Trophoblast cell (in vitro differentiated cells and primary cell): ENCODE measurements at regions not wholly inside any gene's neighbourhood (a gene's known extent, or its start where the extent isn't known, plus 50 kb on each side); places are given as distances from the start of the nearest gene placed in this dataset.
"Not testable (repeated sequence)": the region's sequence is repeated elsewhere in the genome, so short reads cannot be mapped to it uniquely, and the experiment has no call there.

Experiments
- DNase-seq, 2 donors: peaks; one replicate each; pipeline ENCODE4 v3.0.0-alpha.2; 2016
- H2AFZ ChIP-seq: 2 replicates; pipeline ENCODE4 v1.6.1; 2013; ENCODE audit warnings: low read length, moderate library complexity, mild to moderate bottlenecking; ENCODE audit not compliant: insufficient read depth, poor library complexity
- H2AK5ac ChIP-seq: 2 replicates; pipeline ENCODE4 v1.6.1; 2013; ENCODE audit warnings: mild to moderate bottlenecking, low read length
- H2BK120ac ChIP-seq: 2 replicates; pipeline ENCODE4 v1.6.1; 2013; ENCODE audit warnings: low read length, mild to moderate bottlenecking, moderate library complexity; ENCODE audit not compliant: insufficient read depth, poor library complexity
- H2BK12ac ChIP-seq: 2 replicates; pipeline ENCODE4 v1.6.1; 2013; ENCODE audit warnings: mild to moderate bottlenecking, low read length, moderate library complexity
- H2BK5ac ChIP-seq: 2 replicates; pipeline ENCODE4 v1.6.1; 2013; ENCODE audit warnings: low read length, low read depth, moderate library complexity, mild to moderate bottlenecking; ENCODE audit not compliant: poor library complexity
- H3K14ac ChIP-seq: 2 replicates; pipeline ENCODE4 v1.6.1; 2013; ENCODE audit warnings: mild to moderate bottlenecking, low read length
- H3K18ac ChIP-seq: 2 replicates; pipeline ENCODE4 v1.6.1; 2013; ENCODE audit warnings: mild to moderate bottlenecking, low read length
- H3K23ac ChIP-seq: 2 replicates; pipeline ENCODE4 v1.6.1; 2013; ENCODE audit warnings: low read length
- H3K27ac ChIP-seq: 2 replicates; pipeline ENCODE4 v1.5.1; 2013; ENCODE audit warnings: low read depth, mild to moderate bottlenecking, inconsistent platforms, low read length, moderate library complexity
- H3K27me3 ChIP-seq: 2 replicates; pipeline ENCODE4 v1.6.1; 2013; ENCODE audit warnings: inconsistent platforms, mild to moderate bottlenecking, low read length, moderate library complexity; ENCODE audit not compliant: insufficient read depth
- H3K36me3 ChIP-seq, 2 experiments: 1 replicate in 1 of 2; 2 replicates in 1 of 2; pipeline ENCODE4 v1.6.1; 2013; ENCODE audit warnings: low read length in 2 of 2, mild to moderate bottlenecking in 2 of 2, moderate library complexity in 1 of 2; ENCODE audit not compliant: insufficient read depth in 2 of 2, control insufficient read depth in 1 of 2
- H3K4ac ChIP-seq: 2 replicates; pipeline ENCODE4 v1.6.1; 2013; ENCODE audit warnings: low read depth, mild to moderate bottlenecking, low read length, moderate library complexity
- H3K4me1 ChIP-seq, 2 experiments: 1 replicate in 1 of 2; 2 replicates in 1 of 2; pipeline ENCODE4 v1.6.1; 2013; ENCODE audit warnings: low read length in 2 of 2, mild to moderate bottlenecking in 2 of 2, moderate library complexity in 1 of 2; ENCODE audit not compliant: insufficient read depth in 2 of 2, control insufficient read depth in 1 of 2
- H3K4me2 ChIP-seq: 2 replicates; pipeline ENCODE4 v1.6.1; 2013; ENCODE audit warnings: inconsistent platforms, mild to moderate bottlenecking, low read length, moderate library complexity
- H3K4me3 ChIP-seq: 2 replicates; pipeline ENCODE4 v1.5.1; 2013; ENCODE audit warnings: mild to moderate bottlenecking, low read depth, low read length, inconsistent platforms
- H3K79me1 ChIP-seq: one replicate; pipeline ENCODE4 v1.6.1; 2013; ENCODE audit warnings: low read length
- H3K79me2 ChIP-seq: 2 replicates; pipeline ENCODE4 v1.6.1; 2013; ENCODE audit warnings: low read length, mild to moderate bottlenecking; ENCODE audit not compliant: control insufficient read depth, insufficient read depth, poor library complexity
- H3K9ac ChIP-seq: 2 replicates; pipeline ENCODE4 v1.6.1; 2013; ENCODE audit warnings: mild to moderate bottlenecking, low read length
- H3K9me3 ChIP-seq: 2 replicates; pipeline ENCODE4 v1.6.1; 2013; ENCODE audit warnings: low read depth, mild to moderate bottlenecking, control low read depth, inconsistent platforms, low read length; ENCODE audit not compliant: insufficient read depth
- H4K12ac ChIP-seq: 2 replicates; pipeline ENCODE4 v1.6.1; 2013; ENCODE audit warnings: low read depth, mild to moderate bottlenecking, low read length, moderate library complexity
- H4K8ac ChIP-seq: 2 replicates; pipeline ENCODE4 v1.6.1; 2013; ENCODE audit warnings: low read depth, mild to moderate bottlenecking, low read length, moderate library complexity
- H4K91ac ChIP-seq: one replicate; pipeline ENCODE4 v1.6.1; 2013; ENCODE audit warnings: low read depth, mild to moderate bottlenecking, low read length, moderate library complexity
- WGBS: extraction: QIAGEN DNeasy Blood & Tissue Kit; methylation state at CpG from one replicate; pipeline ENCODE4 v1.1.7; 2013; ENCODE audit warnings: missing lambda C conversion rate; ENCODE audit not compliant: insufficient read length, insufficient coverage; ENCODE audit errors: extremely low coverage; 5-methylcytosine and 5-hydroxymethylcytosine counted together

DNA sequence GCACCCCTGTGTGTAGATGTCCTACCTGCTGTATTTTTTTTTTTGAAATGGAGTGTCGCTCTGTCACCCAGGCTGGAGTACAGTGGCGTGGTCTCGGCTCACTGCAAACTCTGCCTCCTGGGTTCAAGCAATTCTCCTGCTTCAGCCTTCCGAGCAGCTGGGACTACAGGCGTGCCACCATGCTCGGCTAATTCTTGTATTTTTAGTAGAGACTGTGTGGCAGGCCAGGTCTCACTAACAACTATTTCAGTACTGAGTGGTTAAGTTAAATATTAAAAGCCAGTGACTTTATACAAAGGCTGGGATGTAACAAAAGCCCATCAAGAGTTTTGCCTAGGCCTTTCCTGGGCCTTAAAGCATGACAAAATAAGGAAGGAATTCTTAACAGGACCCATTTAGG lies 255.3 kb upstream of the C2CD4B start:
- H3K27me3 ChIP-seq, H4K12ac ChIP-seq, H3K4me2 ChIP-seq, H3K18ac ChIP-seq, H3K4me1 ChIP-seq, H3K23ac ChIP-seq, H2AFZ ChIP-seq, H3K4ac ChIP-seq, H2AK5ac ChIP-seq, H3K79me2 ChIP-seq, H4K8ac ChIP-seq, H4K91ac ChIP-seq, H3K27ac ChIP-seq, H3K9me3 ChIP-seq, H2BK5ac ChIP-seq, H3K4me3 ChIP-seq, H3K36me3 ChIP-seq, H2BK120ac ChIP-seq, DNase-seq, H3K79me1 ChIP-seq, H3K9ac ChIP-seq, H2BK12ac ChIP-seq, H3K14ac ChIP-seq: not testable (repeated sequence)
- no CpG with 5 or more reads among the region's 6 CpGs for WGBS

DNA sequence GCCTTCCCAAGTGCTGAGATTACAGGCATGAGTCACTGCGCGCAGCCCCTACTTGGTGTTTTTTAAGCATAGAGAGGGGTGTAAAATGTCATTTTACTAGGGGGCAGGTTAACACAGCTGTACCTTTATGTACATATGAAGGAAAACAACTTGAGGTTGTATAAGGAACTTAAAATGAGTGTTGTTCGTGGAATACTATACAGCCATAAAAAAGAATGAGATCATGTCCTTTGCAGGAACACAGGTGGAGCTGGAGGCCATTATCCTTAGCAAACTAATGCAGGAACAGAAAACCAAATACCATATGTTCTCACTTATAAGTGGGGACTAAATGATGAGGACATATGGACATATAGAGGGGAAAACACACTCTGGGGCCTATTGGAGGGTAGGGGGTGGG lies 256.2 kb upstream of the C2CD4B start:
- Histone ChIP-seq H3K14ac (no peak overlapping the region), H2AK5ac (no peak overlapping the region), H3K4me1 (peaks cover 0 to 5% of the 10 kb centered on the region in 2 experiments), H4K12ac (no peak overlapping the region), H4K91ac (no peak overlapping the region), H3K27me3 (no peaks in the 10 kb centered on the region), H3K27ac (no peak overlapping the region), H3K79me1 (no peaks in the 10 kb centered on the region), H2BK5ac (no peak overlapping the region), H3K36me3 (peaks cover 4 to 7% of the 10 kb centered on the region in 2 experiments), H2AFZ (no peak overlapping the region), H3K79me2 (no peaks in the 10 kb centered on the region), H3K4ac (no peak overlapping the region), H3K18ac (no peak overlapping the region), H2BK120ac (no peak overlapping the region), H3K4me3 (no peak overlapping the region), H3K4me2 (no peak overlapping the region), H4K8ac (no peak overlapping the region), H3K23ac (no peak overlapping the region), H3K9ac (no peak overlapping the region), H2BK12ac (no peak overlapping the region), H3K9me3 (no peaks in the 10 kb centered on the region)
- no CpG with 5 or more reads among the region's 3 CpGs for WGBS
- no peak for DNase-seq

DNA sequence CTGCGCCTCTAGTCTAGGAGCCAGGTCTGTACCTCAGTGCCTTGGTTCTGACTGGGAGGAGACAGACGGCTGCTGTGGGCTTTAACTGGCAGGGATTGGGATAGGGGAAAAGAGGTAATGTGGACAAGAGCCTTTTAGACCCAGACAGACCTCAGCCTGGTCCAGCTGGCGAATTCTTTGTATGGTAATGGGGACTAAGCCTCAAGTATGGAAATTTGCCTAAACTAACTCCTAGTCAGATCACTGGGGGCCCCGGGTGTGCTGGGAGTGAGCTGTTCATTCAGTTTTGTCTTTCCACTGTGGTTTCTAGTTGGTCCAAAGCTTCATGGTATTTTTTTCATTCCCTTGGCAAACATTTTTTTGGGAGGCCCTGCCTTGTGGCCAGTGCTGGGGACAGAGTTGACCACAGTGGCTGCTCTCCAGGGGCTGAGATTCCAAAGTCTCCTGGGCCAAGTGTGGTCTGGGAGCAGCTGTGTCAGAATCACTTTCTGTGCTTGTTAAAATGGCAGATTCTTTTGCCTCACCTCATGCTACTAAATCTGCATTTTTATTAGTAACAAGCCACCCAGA lies 261.4 kb upstream of the C2CD4B start:
- no peaks in the 10 kb centered on the region for H3K4me1 ChIP-seq
- no peak overlapping the region for H3K27ac ChIP-seq
- H3K36me3 ChIP-seq = peaks cover 4% of the 10 kb centered on the region in 2 experiments
- no peak overlapping the region for H4K91ac ChIP-seq
- no peak overlapping the region for H3K4ac ChIP-seq
- no peak overlapping the region for H2BK120ac ChIP-seq
- no peak overlapping the region for H4K8ac ChIP-seq
- H2AFZ ChIP-seq = no peak overlapping the region
- H2BK5ac ChIP-seq = no peak overlapping the region
- no peaks in the 10 kb centered on the region for H3K79me1 ChIP-seq
- H2AK5ac ChIP-seq = no peak overlapping the region
- no peak overlapping the region for H3K4me2 ChIP-seq
- H3K9me3 ChIP-seq = no peaks in the 10 kb centered on the region
- DNase-seq = no peak
- no peak overlapping the region for H3K23ac ChIP-seq
- H4K12ac ChIP-seq = no peak overlapping the region
- no peaks in the 10 kb centered on the region for H3K79me2 ChIP-seq
- H3K14ac ChIP-seq = no peak overlapping the region
- no CpG with 5 or more reads among the region's 4 CpGs for WGBS
- no peaks in the 10 kb centered on the region for H3K27me3 ChIP-seq
- no peak overlapping the region for H3K4me3 ChIP-seq
- H3K18ac ChIP-seq = no peak overlapping the region
- no peak overlapping the region for H2BK12ac ChIP-seq
- no peak overlapping the region for H3K9ac ChIP-seq

DNA sequence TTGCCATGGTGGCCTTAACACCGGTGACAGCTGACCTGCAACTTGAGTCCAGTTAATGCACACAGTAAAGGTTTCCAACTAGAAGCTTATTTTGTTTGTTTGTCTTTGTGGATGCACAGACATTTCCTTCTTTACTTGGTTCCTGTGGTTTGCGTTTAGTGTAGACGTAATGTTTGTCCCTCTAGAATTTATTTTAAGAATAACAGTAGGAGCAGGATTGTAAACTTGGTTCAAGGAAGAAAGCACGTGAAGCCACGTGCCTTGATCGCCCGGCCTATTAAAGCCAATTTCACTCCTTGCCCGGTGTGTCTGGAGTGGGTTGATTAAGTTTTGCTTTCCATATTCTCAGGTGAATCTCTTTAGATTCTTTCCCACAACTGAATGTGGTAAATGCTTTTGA lies 263.2 kb upstream of the C2CD4B start:
- H2BK120ac ChIP-seq = no peak overlapping the region
- H3K4ac ChIP-seq = no peak overlapping the region
- H2AK5ac ChIP-seq = no peak overlapping the region
- no peak overlapping the region for H3K27ac ChIP-seq
- no peak overlapping the region for H3K4me2 ChIP-seq
- H3K14ac ChIP-seq = no peak overlapping the region
- no peak overlapping the region for H3K18ac ChIP-seq
- no peak overlapping the region for H3K9ac ChIP-seq
- no peaks in the 10 kb centered on the region for H3K9me3 ChIP-seq
- no CpG with 5 or more reads among the region's 8 CpGs for WGBS
- H4K91ac ChIP-seq = no peak overlapping the region
- no peak overlapping the region for H4K8ac ChIP-seq
- H4K12ac ChIP-seq = no peak overlapping the region
- H3K27me3 ChIP-seq = no peaks in the 10 kb centered on the region
- no peak overlapping the region for H2BK5ac ChIP-seq
- no peaks in the 10 kb centered on the region for H3K4me1 ChIP-seq
- H2AFZ ChIP-seq = no peak overlapping the region
- no peak for DNase-seq
- no peak overlapping the region for H3K23ac ChIP-seq
- no peak overlapping the region for H2BK12ac ChIP-seq
- no peaks in the 10 kb centered on the region for H3K79me2 ChIP-seq
- H3K79me1 ChIP-seq = no peaks in the 10 kb centered on the region
- H3K36me3 ChIP-seq = peaks cover 0 to 4% of the 10 kb centered on the region in 2 experiments
- peak overlapping the region; percentile 6 for H3K4me3 ChIP-seq
